ENCODE measurements at regions not wholly inside any gene's neighbourhood (a gene's known extent, or its start where the extent isn't known, plus 50 kb on each side); places are given as distances from the start of the nearest gene placed in this dataset.
"Not testable (repeated sequence)": the region's sequence is repeated elsewhere in the genome, so short reads cannot be mapped to it uniquely, and the experiment has no call there.

GRCh38 chr9:29393064-29393463 lies 1819.8 kb upstream of the C9orf72 start:
- DNase-seq (ENCODE audit: low spot score) = no peak

- no peak for DNase-seq (ENCODE audit: low spot score)
These were observed 1821.6 kb upstream of the C9orf72 start for GRCh38 chr9:29394855-29395254.

DNA sequence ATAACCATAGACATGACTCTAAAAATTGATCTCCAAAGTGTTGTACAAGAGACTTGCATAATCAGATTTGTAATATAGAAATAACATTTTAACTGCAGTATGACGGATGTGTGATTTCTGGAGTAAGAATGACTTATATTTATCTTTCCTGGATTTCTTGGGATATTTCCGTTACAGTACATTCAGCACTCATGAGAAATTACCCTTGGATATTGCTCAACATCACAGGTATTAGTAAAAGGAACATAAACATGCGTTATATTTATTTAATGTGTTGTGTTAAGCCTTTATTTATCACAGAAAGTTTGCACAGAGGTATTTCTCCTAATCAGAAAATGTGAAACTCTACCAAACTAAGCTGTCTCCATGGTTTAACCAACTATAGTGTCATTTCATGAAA lies 1823.9 kb upstream of the C9orf72 start:
- no peak for DNase-seq (ENCODE audit: low spot score)

DNA sequence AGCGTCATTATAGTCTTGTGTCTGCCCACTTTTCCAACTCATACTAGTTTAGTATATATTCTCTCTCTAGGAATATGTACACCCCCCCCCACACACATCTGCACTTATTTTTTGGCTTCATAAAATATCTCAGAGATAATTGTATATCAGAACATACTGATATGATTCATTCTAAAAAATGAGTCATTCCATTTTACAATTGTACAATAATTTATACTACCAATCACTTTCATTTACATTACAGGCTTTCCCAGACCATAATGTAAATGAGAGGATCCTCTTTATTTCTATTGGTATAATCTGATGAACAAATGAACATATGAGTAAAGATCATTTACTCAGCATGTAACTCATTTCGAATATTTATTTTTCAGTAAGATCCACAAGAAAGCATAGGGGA lies 1842.9 kb upstream of the C9orf72 start:
- no peak for DNase-seq (ENCODE audit: low spot score)

GRCh38 chr9:29422438-29422837 lies 1849.2 kb upstream of the C9orf72 start:
- no peak for DNase-seq (ENCODE audit: low spot score)

GRCh38 chr9:29432191-29432590 lies 1858.9 kb upstream of the C9orf72 start:
- DNase-seq (ENCODE audit: low spot score) = peak; percentile 2

GRCh38 chr9:29432656-29433055 lies 1859.4 kb upstream of the C9orf72 start:
- not testable (repeated sequence) for DNase-seq (ENCODE audit: low spot score)

DNA sequence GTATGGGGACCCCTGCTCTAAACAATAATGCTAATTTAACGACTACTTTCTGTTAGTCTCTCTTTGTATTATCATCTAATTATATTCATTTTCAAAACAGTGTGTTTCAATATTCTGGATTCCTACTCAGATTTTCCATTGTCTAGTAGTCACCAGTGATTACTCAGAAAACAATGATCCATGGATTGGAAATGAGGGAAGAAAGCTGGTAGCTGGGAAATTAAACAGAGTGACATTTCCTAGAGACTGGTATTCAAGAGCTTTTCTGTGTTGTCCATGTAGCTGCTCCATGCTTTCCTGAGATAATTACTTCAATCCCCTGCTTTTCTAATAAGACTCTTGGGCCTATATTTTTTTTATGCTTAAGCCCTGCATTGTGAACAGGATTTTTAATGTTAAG lies 1862.1 kb upstream of the C9orf72 start:
- DNase-seq (ENCODE audit: low spot score) = no peak

DNA sequence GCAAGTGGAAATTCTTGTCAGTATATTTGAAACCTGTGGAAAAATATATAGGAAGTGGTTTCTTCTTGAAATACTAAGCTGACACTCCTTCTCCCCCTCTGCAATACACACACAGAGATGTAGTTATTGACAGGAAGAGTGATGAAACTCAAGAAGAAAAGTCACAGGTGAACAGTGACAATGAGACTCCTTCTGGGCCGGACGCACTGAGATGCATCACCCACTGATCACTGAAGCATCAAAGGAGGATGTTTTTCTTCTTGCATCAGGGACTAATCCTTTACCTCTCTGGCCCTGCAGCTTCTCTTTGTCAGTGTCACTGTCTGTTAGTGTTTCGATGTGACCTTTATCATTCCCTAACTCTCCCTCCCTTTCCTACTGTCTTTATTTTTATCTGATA lies 1864.2 kb upstream of the C9orf72 start:
- DNase-seq (ENCODE audit: low spot score) = no peak

DNA sequence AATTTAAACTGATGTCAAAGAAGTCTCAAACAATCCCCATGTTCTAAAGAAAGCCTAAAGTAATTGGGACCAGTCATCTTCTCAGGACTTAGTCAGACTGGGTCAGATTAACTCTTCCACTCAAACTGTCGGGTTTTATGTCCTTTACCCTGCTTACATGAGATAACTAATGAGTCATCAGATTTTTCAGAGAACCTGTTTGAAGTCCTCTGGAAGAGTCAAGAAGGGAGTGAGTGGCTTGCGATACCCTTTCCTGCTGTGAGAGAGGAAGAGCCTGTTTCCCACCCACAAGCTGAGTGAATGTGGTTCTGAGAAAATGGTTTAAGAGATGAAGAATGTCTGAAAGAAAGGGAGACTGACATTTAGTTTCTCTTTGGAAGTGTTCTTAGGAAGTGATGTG lies 1866.7 kb upstream of the C9orf72 start:
- no peak for DNase-seq (ENCODE audit: low spot score)

DNA sequence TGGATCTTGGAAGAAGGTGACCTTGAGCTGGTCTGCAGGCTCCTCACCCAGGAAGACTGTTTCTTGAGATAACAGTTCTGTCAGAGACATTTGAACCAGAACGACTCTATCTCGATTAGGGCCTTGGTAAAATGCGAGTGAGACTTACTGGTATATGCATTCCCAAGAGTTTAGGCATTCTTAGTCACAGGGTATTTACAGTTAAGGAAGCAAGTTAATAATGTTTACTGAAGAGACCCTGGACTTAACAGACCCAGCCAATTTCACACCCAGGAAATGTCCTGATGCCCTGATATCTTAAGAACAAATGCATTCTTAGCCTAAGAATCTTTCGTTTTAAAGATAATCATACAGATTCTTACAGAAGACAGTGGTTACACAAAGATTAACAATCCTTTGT lies 1867.2 kb upstream of the C9orf72 start:
- DNase-seq (ENCODE audit: low spot score) = no peak

DNA sequence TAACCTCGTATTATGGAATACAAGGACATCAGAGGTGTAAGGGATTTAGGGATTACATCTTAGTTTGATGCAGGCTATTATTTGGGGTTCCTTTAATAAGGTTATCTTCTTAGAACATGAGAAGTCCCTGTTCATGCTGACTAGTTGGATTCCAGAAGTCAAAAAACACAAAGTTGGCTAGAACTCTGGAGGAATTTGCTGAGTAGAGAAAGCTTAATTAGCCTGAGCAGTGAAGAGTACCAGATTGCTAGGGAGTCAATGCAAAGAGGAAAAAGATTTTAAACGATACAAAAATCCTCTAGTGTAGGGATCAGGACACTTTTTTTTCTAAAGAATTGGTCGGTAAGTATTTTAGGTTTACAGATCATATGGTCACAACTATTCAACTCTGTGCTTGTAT lies 1872.5 kb upstream of the C9orf72 start:
- no peak for DNase-seq (ENCODE audit: low spot score)

DNA sequence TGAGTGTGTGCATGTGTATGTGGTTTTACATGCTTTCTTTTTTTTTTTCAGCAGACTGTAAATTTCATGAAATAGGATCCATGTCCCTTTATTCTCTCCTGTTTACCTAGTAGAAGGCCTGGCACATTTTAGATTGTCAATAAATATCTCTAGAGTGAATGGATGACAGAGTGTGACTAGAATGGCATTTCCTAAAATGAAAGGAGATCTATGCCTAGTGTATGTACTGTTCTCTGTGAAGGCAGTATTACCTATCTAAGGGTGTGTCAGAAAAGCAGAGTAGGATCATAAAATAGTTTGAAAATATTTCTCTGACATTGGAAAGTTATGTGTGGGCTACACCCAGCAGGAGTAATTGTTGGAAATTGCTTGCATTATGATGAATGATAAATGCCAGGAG lies 1876.0 kb upstream of the C9orf72 start:
- DNase-seq (ENCODE audit: low spot score) = no peak

GRCh38 chr9:29450343-29450875 lies 1877.1 kb upstream of the C9orf72 start:
- not testable (repeated sequence) for DNase-seq (ENCODE audit: low spot score)

DNA sequence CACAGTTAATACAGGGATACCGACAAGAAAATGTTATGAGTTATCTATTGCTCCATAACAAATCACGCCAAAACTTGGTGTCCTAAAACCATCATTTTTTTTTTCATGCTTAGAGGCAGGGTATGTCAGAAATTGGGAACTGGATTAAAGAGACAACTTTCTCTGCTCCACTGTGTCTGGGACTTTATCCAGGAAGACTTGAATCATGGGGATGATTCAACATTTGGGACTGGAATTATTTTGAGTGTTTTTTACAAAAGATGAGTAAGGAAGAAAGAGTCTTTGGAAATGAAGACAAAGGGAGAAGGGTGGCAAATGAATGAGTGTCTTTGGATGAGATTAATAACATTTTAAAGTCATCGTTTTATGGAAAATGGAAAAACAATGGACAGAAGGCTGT lies 1883.7 kb upstream of the C9orf72 start:
- DNase-seq (ENCODE audit: low spot score) = no peak

DNA sequence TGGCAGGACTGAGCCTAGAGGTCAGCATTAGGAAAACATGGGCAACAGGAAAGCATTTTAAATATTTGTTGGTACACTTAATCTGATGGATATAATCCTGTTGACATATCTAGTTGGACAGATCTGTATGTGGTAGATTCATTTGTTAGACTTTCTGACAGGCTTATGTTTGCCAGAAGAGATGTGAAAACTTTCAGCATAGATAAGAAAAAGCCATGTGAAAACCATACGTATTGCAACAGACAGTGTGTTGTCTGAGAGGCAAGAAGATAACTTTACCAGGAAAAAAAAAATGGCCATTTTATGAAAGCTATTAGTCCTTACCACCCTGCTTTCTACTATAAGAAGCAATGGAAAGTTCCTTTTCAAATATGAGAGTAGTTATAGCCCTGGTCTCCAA lies 1902.2 kb upstream of the C9orf72 start:
- no peak for DNase-seq (ENCODE audit: low spot score)

- DNase-seq (ENCODE audit: low spot score) = peak; percentile 65
These were observed 1938.4 kb upstream of the C9orf72 start for GRCh38 chr9:29511680-29512079.

DNA sequence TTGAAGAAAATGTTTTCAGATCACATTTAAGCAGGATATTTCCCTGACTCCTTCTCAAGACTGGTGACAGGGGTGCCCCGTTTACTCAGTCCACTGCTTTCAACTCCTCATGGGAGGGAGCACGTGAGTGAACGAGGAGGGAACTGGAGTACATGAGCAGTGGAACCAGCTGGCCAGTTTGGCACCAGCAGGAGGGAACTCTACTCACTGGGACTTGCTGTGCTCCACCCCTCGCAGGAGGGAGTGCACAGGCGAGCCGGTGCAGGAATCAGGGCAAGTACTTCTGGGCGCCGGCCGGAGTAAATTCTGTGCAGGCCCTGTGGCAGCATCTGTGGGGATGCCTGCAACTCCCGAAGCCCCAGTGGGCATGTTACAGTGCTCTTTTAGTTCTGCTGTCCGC lies 1941.1 kb upstream of the C9orf72 start:
- peak; percentile 80 for DNase-seq (ENCODE audit: low spot score)

DNA sequence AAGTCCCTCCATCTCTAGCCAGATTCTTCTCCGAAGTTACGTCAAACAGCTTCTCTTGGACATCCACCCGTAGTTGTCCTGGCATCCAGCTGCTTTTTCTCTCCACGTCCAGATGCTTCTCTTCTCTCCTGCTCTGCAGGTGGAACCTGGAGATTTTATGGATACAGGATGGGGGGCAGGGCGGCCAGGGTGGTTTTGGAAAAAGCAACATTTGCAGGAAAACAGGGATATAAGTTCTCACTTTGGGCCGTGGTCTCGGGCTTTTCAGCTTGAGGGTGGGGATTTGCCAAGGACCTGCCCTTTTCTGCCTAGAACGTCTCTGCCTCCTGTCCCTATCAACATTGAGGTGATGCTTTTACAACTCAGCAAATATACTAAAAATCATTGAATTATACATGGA lies 1941.6 kb upstream of the C9orf72 start:
- no peak for DNase-seq (ENCODE audit: low spot score)

- no peak for DNase-seq (ENCODE audit: low spot score)
These were observed 1975.2 kb upstream of the C9orf72 start for GRCh38 chr9:29548436-29548835.

- no peak for DNase-seq (ENCODE audit: low spot score)
These were observed 1982.2 kb upstream of the C9orf72 start for GRCh38 chr9:29555502-29555901.

DNA sequence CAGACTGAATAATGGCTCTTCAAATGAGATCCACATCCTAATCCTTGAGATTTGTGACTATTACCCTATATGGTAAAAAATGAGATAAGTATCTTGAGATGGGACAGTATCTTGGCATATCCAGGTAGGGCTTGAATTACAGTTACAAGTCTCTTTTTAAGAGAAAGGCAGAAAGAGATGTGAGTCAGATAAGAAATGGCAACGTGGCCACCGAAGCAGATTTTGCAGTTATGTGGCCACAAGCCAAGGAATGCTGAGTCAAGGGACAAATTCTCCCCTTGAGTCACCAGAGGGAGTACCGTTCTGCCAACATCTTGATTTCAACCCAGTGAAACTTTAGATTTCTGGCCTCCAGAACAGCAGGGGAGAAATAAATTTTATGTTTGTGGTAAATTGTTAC lies 1983.0 kb upstream of the C9orf72 start:
- no peak for DNase-seq (ENCODE audit: low spot score)

DNA sequence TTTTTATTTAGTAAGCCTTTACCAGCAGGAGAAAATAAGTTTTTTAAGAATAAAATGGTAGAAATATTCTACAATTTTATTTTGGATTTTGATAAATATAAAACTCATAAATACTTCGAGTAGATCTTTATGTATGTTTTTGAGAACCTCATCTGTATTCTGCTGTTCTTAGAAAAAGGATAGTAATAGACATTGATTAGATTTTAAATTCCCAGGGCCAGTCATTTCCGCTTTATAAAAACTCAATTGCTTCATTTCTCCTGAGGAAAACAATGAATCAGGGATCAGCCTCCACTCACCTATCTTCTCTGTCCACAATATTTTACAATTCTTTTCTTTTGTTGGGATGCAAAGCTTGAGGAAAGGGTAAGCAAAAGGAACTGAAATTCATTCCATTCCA lies 1983.5 kb upstream of the C9orf72 start:
- no peak for DNase-seq (ENCODE audit: low spot score)

GRCh38 chr9:29564564-29564963 lies 1991.3 kb upstream of the C9orf72 start:
- no peak for DNase-seq (ENCODE audit: low spot score)

GRCh38 chr9:29575219-29575618 lies 2001.9 kb upstream of the C9orf72 start:
- no peak for DNase-seq (ENCODE audit: low spot score)
